ENCODE measurements at regions not wholly inside any gene's neighbourhood (a gene's known extent, or its start where the extent isn't known, plus 50 kb on each side); places are given as distances from the start of the nearest gene placed in this dataset.

- DNase-seq: no peak
These were observed 188.2 kb upstream of the RUNX1 start for GRCh38 chr21:35237287-35237686.

GRCh38 chr21:35236090-35236489, 187.0 kb upstream of the RUNX1 start:
- no peak for DNase-seq

- no peak for DNase-seq
These were observed 185.6 kb upstream of the RUNX1 start for GRCh38 chr21:35234725-35235124.

- no peak for DNase-seq
These were observed 184.7 kb upstream of the RUNX1 start for GRCh38 chr21:35233756-35234155.

- DNase-seq: no peak
These were observed 183.6 kb upstream of the RUNX1 start for GRCh38 chr21:35232545-35233176.

GRCh38 chr21:35231090-35231489, 182.0 kb upstream of the RUNX1 start:
- no peak for DNase-seq

- no peak for DNase-seq
These were observed 180.2 kb upstream of the RUNX1 start for GRCh38 chr21:35229290-35229689.

GRCh38 chr21:35227786-35228185, 178.7 kb upstream of the RUNX1 start:
- no peak for DNase-seq

GRCh38 chr21:35226968-35227744, 178.1 kb upstream of the RUNX1 start:
- no peak for DNase-seq

GRCh38 chr21:35226328-35226727, 177.2 kb upstream of the RUNX1 start:
- DNase-seq: no peak

- no peak for DNase-seq
These were observed 176.5 kb upstream of the RUNX1 start for GRCh38 chr21:35225573-35225972.

- no peak for DNase-seq
These were observed 174.5 kb upstream of the RUNX1 start for GRCh38 chr21:35223480-35224156.

- no peak for DNase-seq
These were observed 173.4 kb upstream of the RUNX1 start for GRCh38 chr21:35222541-35222941.

- no peak for DNase-seq
These were observed 172.9 kb upstream of the RUNX1 start for GRCh38 chr21:35222021-35222420.

GRCh38 chr21:35220301-35220700, 171.2 kb upstream of the RUNX1 start:
- no peak for DNase-seq

- no peak for DNase-seq
These were observed 170.6 kb upstream of the RUNX1 start for GRCh38 chr21:35219719-35220118.

GRCh38 chr21:35219291-35219690, 170.2 kb upstream of the RUNX1 start:
- no peak for DNase-seq

- no peak for DNase-seq
These were observed 168.5 kb upstream of the RUNX1 start for GRCh38 chr21:35217504-35218060.

- no peak for DNase-seq
These were observed 167.9 kb upstream of the RUNX1 start for GRCh38 chr21:35216996-35217395.

GRCh38 chr21:35215870-35216269, 166.8 kb upstream of the RUNX1 start:
- no peak for DNase-seq

- no peak for DNase-seq
These were observed 163.5 kb upstream of the RUNX1 start for GRCh38 chr21:35212393-35213127.

- no peak for DNase-seq
These were observed 162.7 kb upstream of the RUNX1 start for GRCh38 chr21:35211782-35212181.

- DNase-seq: no peak
These were observed 161.0 kb upstream of the RUNX1 start for GRCh38 chr21:35210093-35210492.
